CD1c-positive myeloid dendritic cell (primary cell): ENCODE measurements at regions not wholly inside any gene's neighbourhood (a gene's known extent, or its start where the extent isn't known, plus 50 kb on each side); places are given as distances from the start of the nearest gene placed in this dataset.

Experiments used
- DNase-seq: peaks from one replicate; pipeline ENCODE4 v3.0.0-alpha.2; 2016; ENCODE audit errors: extremely low spot score

- DNase-seq, result peak; percentile 36
Observed at GRCh38 chrX:39730662-39731329, 367.0 kb downstream of the BCOR start.

GRCh38 chrX:39731330-39731667 lies 366.5 kb downstream of the BCOR start:
- DNase-seq, result no peak

GRCh38 chrX:39731735-39732134 lies 366.0 kb downstream of the BCOR start:
- DNase-seq, result no peak

- no peak for DNase-seq
Observed at GRCh38 chrX:39733745-39734144, 364.0 kb downstream of the BCOR start.

- DNase-seq, result no peak
Observed at GRCh38 chrX:39734174-39734776, 363.5 kb downstream of the BCOR start.

- no peak for DNase-seq
Observed at GRCh38 chrX:39736216-39737211, 361.2 kb downstream of the BCOR start.

GRCh38 chrX:39739585-39739984 lies 358.2 kb downstream of the BCOR start:
- DNase-seq, result no peak

- no peak for DNase-seq
Observed at GRCh38 chrX:39740078-39740477, 357.7 kb downstream of the BCOR start.

- DNase-seq, result no peak
Observed at GRCh38 chrX:39741904-39742303, 355.9 kb downstream of the BCOR start.

GRCh38 chrX:39745818-39746217 lies 351.9 kb downstream of the BCOR start:
- DNase-seq, result no peak

- no peak for DNase-seq
Observed at GRCh38 chrX:39749135-39749534, 348.6 kb downstream of the BCOR start.

GRCh38 chrX:39749728-39750127 lies 348.0 kb downstream of the BCOR start:
- peak; percentile 28 for DNase-seq

- peak; percentile 5 for DNase-seq
Observed at GRCh38 chrX:39750256-39750790, 347.4 kb downstream of the BCOR start.

GRCh38 chrX:39750848-39751247 lies 346.9 kb downstream of the BCOR start:
- peak; percentile 21 for DNase-seq

- DNase-seq, result peak; percentile 5
Observed at GRCh38 chrX:39752815-39753214, 344.9 kb downstream of the BCOR start.

- peak; percentile 18 for DNase-seq
Observed at GRCh38 chrX:39753293-39753996, 344.3 kb downstream of the BCOR start.

- DNase-seq, result peak; percentile 32
Observed at GRCh38 chrX:39755143-39756032, 342.4 kb downstream of the BCOR start.

GRCh38 chrX:39756086-39756883 lies 341.5 kb downstream of the BCOR start:
- no peak for DNase-seq

- DNase-seq, result no peak
Observed at GRCh38 chrX:39757971-39758370, 339.8 kb downstream of the BCOR start.
